HG02973 (cell line): ENCODE measurements at regions not wholly inside any gene's neighbourhood (a gene's known extent, or its start where the extent isn't known, plus 50 kb on each side); places are given as distances from the start of the nearest gene placed in this dataset.
"Not testable (repeated sequence)": the region's sequence is repeated elsewhere in the genome, so short reads cannot be mapped to it uniquely, and the experiment has no call there.

Experiments
- ATAC-seq: cut with Tn5 transposase; IDR thresholded peaks from one replicate; pipeline ENCODE4 v1.9.1; 2021; ENCODE audit warnings: moderate library complexity; ENCODE audit not compliant: unreplicated experiment

DNA sequence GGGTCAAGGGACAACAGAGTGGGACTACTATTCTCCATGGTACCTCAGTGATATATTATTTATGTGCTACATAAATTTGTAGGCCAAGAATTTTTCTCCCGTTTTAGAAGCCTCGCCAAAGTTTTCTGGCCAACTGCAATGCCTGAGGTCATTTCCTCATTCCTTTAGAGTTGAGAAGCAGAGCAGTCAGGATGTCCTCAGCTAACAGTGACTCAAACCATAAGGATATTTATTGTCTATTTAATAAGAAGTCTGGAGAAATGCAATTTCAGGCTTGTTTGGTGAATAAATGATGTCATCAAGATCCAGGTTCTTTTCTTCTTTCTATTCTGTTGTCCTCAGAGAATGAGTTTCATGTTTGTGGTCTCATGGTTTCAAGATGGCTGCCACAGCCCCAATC lies 91.0 kb downstream of the ADCYAP1 start:
- no peak for ATAC-seq

GRCh38 chr18:997499-997898 lies 92.8 kb downstream of the ADCYAP1 start:
- ATAC-seq, result no peak

GRCh38 chr18:998936-999335 lies 94.3 kb downstream of the ADCYAP1 start:
- ATAC-seq, result no peak

DNA sequence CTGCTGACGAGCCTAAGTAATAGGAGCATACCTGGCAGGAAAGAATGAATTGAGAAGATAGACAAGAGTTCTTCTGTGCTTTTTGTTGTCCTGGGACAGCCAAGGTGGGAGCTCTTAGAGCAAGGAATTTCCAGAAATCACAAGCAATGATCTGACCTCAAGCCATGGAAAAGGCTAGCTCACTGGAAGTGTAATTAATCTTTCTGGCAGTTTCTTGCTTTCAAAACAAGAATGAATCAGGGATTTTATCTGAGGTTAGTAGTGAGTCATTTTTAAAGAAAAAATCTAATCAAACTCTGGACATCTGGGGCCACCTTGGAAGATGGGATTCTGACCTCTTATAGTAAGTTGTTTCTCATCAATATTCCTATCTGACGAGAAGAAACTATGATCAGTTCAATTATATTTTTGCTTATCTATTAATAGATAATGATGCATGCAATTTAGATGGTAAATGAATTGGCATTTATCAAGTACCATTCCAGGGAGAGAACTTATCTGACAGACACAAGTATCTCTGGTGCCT lies 98.0 kb downstream of the ADCYAP1 start:
- no peak for ATAC-seq

- no peak for ATAC-seq
Measured at GRCh38 chr18:1003499-1003898, 98.8 kb downstream of the ADCYAP1 start.

DNA sequence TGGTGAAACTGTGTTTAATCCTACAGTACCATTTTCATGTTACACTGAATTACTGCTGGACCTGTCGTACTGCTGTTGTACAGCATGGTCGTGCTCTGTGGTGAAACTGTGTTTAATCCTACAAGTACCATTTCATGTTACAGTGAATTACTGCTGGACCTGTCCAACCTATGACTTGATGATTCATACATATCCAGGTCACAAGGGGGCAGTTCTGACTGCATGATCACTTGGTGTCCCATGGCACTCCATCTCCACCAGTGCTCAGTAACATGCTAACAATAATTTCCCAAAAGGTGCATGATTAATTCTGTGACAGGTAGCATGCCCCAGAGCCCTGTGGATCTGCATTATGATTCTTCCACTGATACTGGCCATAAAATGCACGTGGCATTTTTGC lies 101.6 kb downstream of the ADCYAP1 start:
- no peak for ATAC-seq

GRCh38 chr18:1006965-1007364 lies 102.3 kb downstream of the ADCYAP1 start:
- no peak for ATAC-seq

DNA sequence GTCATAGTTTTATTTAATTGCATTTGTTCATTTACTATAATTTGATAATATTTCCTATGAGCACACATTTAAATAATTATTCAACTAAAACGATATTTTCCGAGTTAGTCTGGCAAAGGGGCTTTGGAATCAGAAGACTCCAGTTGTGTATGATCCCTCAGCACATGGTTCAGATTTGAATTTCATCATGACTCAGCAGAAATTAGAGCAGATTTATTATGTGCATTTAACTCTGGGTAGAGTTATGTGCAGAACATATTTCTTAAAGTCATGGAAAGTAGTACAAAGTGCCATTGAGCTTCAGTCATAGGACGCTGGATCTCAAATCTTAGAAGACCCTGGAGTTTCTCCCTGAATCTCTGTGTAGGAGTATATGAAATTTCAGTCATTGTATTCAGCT lies 106.7 kb downstream of the ADCYAP1 start:
- ATAC-seq, result no peak

- ATAC-seq, result no peak
Measured at GRCh38 chr18:1012775-1013174, 108.1 kb downstream of the ADCYAP1 start.

- no peak for ATAC-seq
Measured at GRCh38 chr18:1013951-1014350, 109.3 kb downstream of the ADCYAP1 start.

DNA sequence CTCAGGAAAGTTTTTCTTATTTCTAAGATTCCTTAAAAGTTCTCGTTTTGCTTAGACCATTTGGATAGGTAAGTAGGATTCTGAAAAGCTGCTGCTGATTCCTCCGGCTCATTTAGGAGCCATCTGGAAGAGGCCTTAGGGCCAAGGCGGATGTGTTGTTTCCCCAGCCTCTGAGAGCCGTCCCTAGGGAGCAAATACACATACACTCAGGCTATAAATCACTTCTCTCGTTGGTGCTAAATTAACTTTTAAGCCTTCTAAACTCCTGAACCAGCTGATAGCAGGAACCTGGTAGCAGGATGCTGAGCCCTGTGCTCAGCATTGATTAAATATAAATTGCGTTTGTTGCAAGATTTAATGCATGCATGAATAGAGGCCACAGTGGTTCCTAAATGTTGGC lies 109.8 kb downstream of the ADCYAP1 start:
- ATAC-seq, result no peak

- ATAC-seq, result no peak
Measured at GRCh38 chr18:1014951-1015624, 110.4 kb downstream of the ADCYAP1 start.

- ATAC-seq, result no peak
Measured at GRCh38 chr18:1015777-1016176, 111.1 kb downstream of the ADCYAP1 start.

DNA sequence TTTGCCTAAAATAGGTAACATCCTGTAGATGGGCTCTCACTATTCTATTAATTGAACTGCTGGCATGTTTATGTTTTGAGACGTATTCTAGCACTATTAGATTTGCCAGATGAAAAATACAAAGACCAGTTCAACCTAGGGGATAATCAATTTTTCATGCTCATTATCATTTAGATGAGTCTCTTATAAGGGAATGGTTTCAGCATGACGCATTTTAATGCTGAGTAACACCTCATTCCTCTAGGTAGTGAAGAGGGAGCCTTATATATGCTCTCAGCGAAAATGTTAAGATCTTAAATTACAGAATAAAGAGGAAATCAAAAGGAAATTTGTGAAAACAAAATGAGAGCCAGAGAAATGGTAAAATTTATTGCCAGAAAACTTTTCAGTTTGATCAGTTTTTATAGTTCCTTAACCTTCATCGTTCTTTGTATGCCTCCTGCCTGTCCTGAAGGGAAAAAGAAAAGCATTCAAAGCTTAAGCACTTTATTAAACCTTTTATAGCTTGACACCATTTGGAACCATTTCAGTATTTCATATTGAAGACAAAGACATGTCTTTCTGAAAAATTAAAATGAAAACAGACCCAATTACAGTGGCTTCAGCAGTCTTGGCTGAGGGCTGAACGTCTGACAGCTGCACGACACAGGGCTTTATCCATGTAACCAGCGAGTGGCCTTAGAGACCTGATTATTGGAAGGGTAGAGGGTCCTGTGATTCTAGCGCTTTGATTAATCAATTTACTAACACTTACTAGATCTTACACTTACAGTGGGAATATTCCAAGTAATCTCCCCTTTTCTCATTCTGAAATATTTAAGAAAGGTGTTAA lies 112.8 kb downstream of the ADCYAP1 start:
- ATAC-seq, result no peak

DNA sequence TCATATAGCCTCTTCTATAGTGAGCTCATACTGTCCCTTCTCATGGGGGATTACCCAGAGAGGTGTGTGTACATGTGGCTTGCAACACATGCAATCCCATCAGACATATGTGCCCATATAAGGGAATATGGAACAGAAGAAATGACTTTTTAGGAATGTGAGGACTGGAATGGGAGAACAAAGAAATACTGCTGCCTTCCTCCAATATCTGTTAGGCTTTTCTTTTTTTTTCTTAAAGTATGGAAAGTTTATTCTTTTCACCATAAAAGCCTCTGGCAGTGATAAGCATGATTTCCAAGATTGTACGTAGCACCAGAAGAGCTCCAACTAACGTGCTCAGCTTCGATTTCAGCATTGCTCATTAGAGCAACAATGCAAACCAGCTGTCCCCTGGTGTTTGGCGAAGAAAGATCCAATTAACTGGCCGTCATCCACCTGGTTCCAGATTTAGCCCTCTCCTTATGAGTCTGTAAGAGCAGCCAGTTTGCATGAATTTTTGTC lies 113.6 kb downstream of the ADCYAP1 start:
- no peak for ATAC-seq

- no peak for ATAC-seq
Measured at GRCh38 chr18:1019191-1019590, 114.5 kb downstream of the ADCYAP1 start.

- ATAC-seq, result no peak
Measured at GRCh38 chr18:1020731-1021344, 116.2 kb downstream of the ADCYAP1 start.

GRCh38 chr18:1026930-1027329 lies 122.3 kb downstream of the ADCYAP1 start:
- ATAC-seq, result no peak

GRCh38 chr18:1033092-1033491 lies 128.4 kb downstream of the ADCYAP1 start:
- ATAC-seq, result not testable (repeated sequence)

DNA sequence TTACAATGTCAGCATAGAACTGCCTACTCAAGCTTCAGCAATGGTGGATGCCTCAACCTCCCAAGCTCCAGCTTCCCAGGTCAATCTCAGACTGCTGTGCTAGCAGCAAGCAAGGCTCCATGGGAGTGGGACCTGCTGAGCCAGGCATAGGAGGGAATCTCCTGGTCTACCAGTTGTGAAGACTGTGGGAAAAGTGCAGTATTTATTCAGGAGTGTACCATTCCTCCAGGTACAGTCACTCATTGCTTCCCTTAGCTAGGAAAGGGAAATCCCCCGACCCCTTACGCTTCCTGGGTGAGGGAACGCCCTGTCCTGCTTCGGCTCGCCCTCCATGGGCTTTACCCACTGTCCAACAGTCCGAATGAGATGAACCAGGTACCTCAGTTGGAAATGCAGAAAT lies 130.3 kb downstream of the ADCYAP1 start:
- no peak for ATAC-seq

GRCh38 chr18:1036926-1037325 lies 132.3 kb downstream of the ADCYAP1 start:
- ATAC-seq, result no peak

DNA sequence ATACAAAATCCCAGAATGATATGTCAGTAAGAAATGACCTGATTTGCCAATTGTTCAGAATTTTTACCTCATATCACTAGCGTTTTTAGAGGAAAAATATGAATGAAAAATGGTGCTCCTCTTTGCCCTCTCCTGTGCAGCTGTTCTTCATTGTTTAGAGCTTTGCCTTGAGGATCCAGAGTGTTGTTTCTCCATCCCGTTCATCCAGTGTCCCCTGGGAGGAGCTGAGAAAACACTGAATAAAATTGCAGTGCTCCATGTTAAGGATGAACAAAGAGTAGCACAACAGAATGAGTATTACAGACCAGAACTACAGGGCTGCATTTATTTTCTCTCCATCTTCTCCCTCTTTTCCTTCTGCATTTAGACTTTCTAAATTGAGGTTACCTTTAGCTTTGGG lies 133.1 kb downstream of the ADCYAP1 start:
- no peak for ATAC-seq
